WTC11 (cell line): ENCODE measurements at regions not wholly inside any gene's neighbourhood (a gene's known extent, or its start where the extent isn't known, plus 50 kb on each side); places are given as distances from the start of the nearest gene placed in this dataset.

Experiments
- ATAC-seq: fragments of 200-7000 bp; cut with Tn5 transposase; 2 replicates; pipeline ENCODE4 v1.10.0; 2021; ENCODE audit warnings: mild to moderate bottlenecking, moderate library complexity
- CTCF ChIA-PET: fragments of 300-600 bp; sonication (Branson Sonifier 250); formaldehyde crosslinking; loops from one replicate; lab custom pipeline; 2021; ENCODE audit warnings: antibody characterized with exemption; lab: Charles Lee
- POLR2A ChIA-PET: fragments of 350-600 bp; sonication (Branson Sonifier 250); formaldehyde crosslinking; loops from one replicate; lab custom pipeline; 2021; ENCODE audit warnings: antibody characterized with exemption; lab: Charles Lee
- DNase-seq: peaks from one replicate; pipeline ENCODE4 v3.0.0; 2021; ENCODE audit warnings: low spot score
- H3K27ac Mint-ChIP-seq: 2 replicates; pipeline ENCODE4 v1.8.0; 2021; ENCODE audit warnings: mixed read lengths
- H3K27me3 Mint-ChIP-seq: 2 replicates; pipeline ENCODE4 v1.8.0; 2021; ENCODE audit warnings: low read depth, mild to moderate bottlenecking, moderate library complexity, mixed read lengths
- H3K36me3 Mint-ChIP-seq: 2 replicates; pipeline ENCODE4 v1.8.0; 2021; ENCODE audit warnings: mixed read lengths
- H3K4me1 Mint-ChIP-seq: 2 replicates; pipeline ENCODE4 v1.8.0; 2022; ENCODE audit warnings: mixed read lengths
- H3K4me3 Mint-ChIP-seq: 2 replicates; pipeline ENCODE4 v1.8.0; 2021; ENCODE audit warnings: mild to moderate bottlenecking, moderate library complexity, mixed read lengths
- H3K9me3 Mint-ChIP-seq: 2 replicates; pipeline ENCODE4 v1.8.0; 2021; ENCODE audit warnings: mixed read lengths
- ARID4B ChIP-seq: sonication (generic); formaldehyde crosslinking; IDR thresholded peaks from 2 replicates; pipeline ENCODE4 v1.8.0; 2023; ENCODE audit warnings: missing genetic modification reagents, mild to moderate bottlenecking, borderline replicate concordance
- ATF6 ChIP-seq: sonication (generic); formaldehyde crosslinking; IDR thresholded peaks from 2 replicates; pipeline ENCODE4 v1.8.1; 2023; ENCODE audit warnings: mild to moderate bottlenecking, missing genetic modification reagents
- CREM ChIP-seq: sonication (generic); formaldehyde crosslinking; IDR thresholded peaks from 2 replicates; pipeline ENCODE4 v1.8.1; 2022; ENCODE audit warnings: mild to moderate bottlenecking, missing genetic modification reagents, moderate library complexity
- EMX1 ChIP-seq: fragments of 250-450 bp; sonication (Bioruptor Pico); IDR thresholded peaks from 2 replicates; pipeline ENCODE4 v1.8.0; 2021; ENCODE audit warnings: mild to moderate bottlenecking
- ERG ChIP-seq: fragments of 250-450 bp; sonication (Bioruptor Pico); IDR thresholded peaks from 2 replicates; pipeline ENCODE4 v1.8.0; 2021; ENCODE audit warnings: mild to moderate bottlenecking
- MLX ChIP-seq: sonication (generic); formaldehyde crosslinking; IDR thresholded peaks from 2 replicates; pipeline ENCODE4 v1.8.1; 2023; ENCODE audit warnings: mild to moderate bottlenecking, missing genetic modification reagents, moderate library complexity
- OVOL2 ChIP-seq: fragments of 250-450 bp; sonication (Bioruptor Pico); IDR thresholded peaks from 2 replicates; pipeline ENCODE4 v1.9.0; 2021; ENCODE audit warnings: mild to moderate bottlenecking, borderline replicate concordance
- PREB ChIP-seq: sonication (generic); formaldehyde crosslinking; IDR thresholded peaks from 2 replicates; pipeline ENCODE4 v1.8.1; 2022; ENCODE audit warnings: mild to moderate bottlenecking, missing genetic modification reagents, moderate library complexity, borderline replicate concordance
- PRRX2 ChIP-seq: fragments of 250-450 bp; sonication (Bioruptor Pico); IDR thresholded peaks from 2 replicates; pipeline ENCODE4 v1.8.0; 2021; ENCODE audit warnings: mild to moderate bottlenecking
- SMAD4 ChIP-seq: sonication (generic); formaldehyde crosslinking; IDR thresholded peaks from 2 replicates; pipeline ENCODE4 v1.8.0; 2022; ENCODE audit warnings: mild to moderate bottlenecking, missing genetic modification reagents
- TCF7 ChIP-seq: sonication (generic); formaldehyde crosslinking; IDR thresholded peaks from 2 replicates; pipeline ENCODE4 v1.8.0; 2022; ENCODE audit warnings: mild to moderate bottlenecking, low read depth, missing genetic modification reagents, moderate library complexity
- USF1 ChIP-seq: sonication (generic); formaldehyde crosslinking; IDR thresholded peaks from 2 replicates; pipeline ENCODE4 v1.8.0; 2022; ENCODE audit warnings: mild to moderate bottlenecking, missing genetic modification reagents
- ZBTB43 ChIP-seq: sonication (generic); formaldehyde crosslinking; IDR thresholded peaks from 2 replicates; pipeline ENCODE4 v1.8.1; 2023; ENCODE audit warnings: mild to moderate bottlenecking, missing genetic modification reagents
- ZNF263 ChIP-seq: sonication (generic); formaldehyde crosslinking; IDR thresholded peaks from 2 replicates; pipeline ENCODE4 v1.8.1; 2022; ENCODE audit warnings: low read depth, mild to moderate bottlenecking, moderate library complexity, missing genetic modification reagents
- ZNF423 ChIP-seq: fragments of 250-450 bp; sonication (Bioruptor Pico); IDR thresholded peaks from 2 replicates; pipeline ENCODE4 v2.1.2; 2022; ENCODE audit warnings: mild to moderate bottlenecking, moderate library complexity
- ZNF425 ChIP-seq: fragments of 250-450 bp; sonication (Bioruptor Pico); conservative IDR thresholded peaks from 2 replicates; pipeline ENCODE4 v1.9.0; 2021; ENCODE audit warnings: mild to moderate bottlenecking
- ZNF512 ChIP-seq: sonication (generic); formaldehyde crosslinking; IDR thresholded peaks from 2 replicates; pipeline ENCODE4 v1.8.1; 2022; ENCODE audit warnings: missing genetic modification reagents, borderline replicate concordance

- no peak for TF ChIP-seq ZNF512
- no peak for TF ChIP-seq ZNF263 (CRISPR knock-in tag)
- TF ChIP-seq ZNF423 (CRISPR knock-in tag), result no peak
- no peak for TF ChIP-seq MLX (CRISPR knock-in tag)
Observed at GRCh38 chr7:52656098-52656497, 379.3 kb upstream of the POM121L12 start (continued).

GRCh38 chr7:52652621-52653020 is 382.8 kb upstream of the POM121L12 start:
- ChIA-PET POLR2A (no interaction called here), CTCF (no interaction called here)
- ATAC-seq, result no peak
- no peaks in the 10 kb centered on the region for H3K36me3 Mint-ChIP-seq
- DNase-seq, result no peak
- H3K9me3 Mint-ChIP-seq, result no peaks in the 10 kb centered on the region
- H3K4me1 Mint-ChIP-seq, result peaks cover 10% of the 10 kb centered on the region
- H3K27ac Mint-ChIP-seq, result no peak overlapping the region
- no peaks in the 10 kb centered on the region for H3K27me3 Mint-ChIP-seq
- no peak overlapping the region for H3K4me3 Mint-ChIP-seq
- TF ChIP-seq OVOL2 (CRISPR knock-in tag) (no peak), EMX1 (CRISPR knock-in tag) (no peak), CREM (CRISPR knock-in tag) (no peak), ERG (CRISPR knock-in tag) (no peak), ZNF512 (no peak), TCF7 (CRISPR knock-in tag) (no peak), ARID4B (CRISPR knock-in tag) (no peak), ATF6 (CRISPR knock-in tag) (no peak), USF1 (CRISPR knock-in tag) (no peak), ZBTB43 (CRISPR knock-in tag) (no peak), PRRX2 (CRISPR knock-in tag) (no peak), SMAD4 (CRISPR knock-in tag) (no peak), PREB (CRISPR knock-in tag) (no peak), ZNF425 (CRISPR knock-in tag) (no peak)
